ENCODE measurements at regions not wholly inside any gene's neighbourhood (a gene's known extent, or its start where the extent isn't known, plus 50 kb on each side); places are given as distances from the start of the nearest gene placed in this dataset.

DNA sequence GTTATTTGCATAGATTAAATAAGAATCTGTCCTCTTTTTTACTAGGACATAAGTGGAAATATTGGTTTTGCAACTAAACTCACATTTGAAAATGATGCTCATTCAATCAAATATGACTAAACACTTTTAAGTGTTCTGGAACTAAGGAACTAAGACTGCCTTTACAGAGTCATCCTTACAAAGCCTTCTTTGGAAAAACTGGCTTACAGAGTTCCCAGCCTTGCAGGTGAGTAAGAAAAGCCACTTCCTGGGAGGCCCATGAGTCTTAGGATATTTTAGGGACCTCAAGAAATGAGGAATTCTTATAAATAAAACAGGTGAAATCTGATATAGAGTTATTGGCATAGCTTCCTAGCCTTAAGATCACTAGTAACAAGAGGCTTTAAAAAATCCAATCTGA, 135.5 kb downstream of the ALOX5 start:
- TF ChIP-seq, protein P1, sequence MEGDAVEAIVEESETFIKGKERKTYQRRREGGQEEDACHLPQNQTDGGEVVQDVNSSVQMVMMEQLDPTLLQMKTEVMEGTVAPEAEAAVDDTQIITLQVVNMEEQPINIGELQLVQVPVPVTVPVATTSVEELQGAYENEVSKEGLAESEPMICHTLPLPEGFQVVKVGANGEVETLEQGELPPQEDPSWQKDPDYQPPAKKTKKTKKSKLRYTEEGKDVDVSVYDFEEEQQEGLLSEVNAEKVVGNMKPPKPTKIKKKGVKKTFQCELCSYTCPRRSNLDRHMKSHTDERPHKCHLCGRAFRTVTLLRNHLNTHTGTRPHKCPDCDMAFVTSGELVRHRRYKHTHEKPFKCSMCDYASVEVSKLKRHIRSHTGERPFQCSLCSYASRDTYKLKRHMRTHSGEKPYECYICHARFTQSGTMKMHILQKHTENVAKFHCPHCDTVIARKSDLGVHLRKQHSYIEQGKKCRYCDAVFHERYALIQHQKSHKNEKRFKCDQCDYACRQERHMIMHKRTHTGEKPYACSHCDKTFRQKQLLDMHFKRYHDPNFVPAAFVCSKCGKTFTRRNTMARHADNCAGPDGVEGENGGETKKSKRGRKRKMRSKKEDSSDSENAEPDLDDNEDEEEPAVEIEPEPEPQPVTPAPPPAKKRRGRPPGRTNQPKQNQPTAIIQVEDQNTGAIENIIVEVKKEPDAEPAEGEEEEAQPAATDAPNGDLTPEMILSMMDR (IDR thresholded peaks at IDR 0.05; ENCODE audit: low read length): no peak
- TF ChIP-seq EZH2 (IDR thresholded peaks at IDR 0.05; ENCODE audit: borderline replicate concordance, low read length): no peak
